ENCODE measurements at regions not wholly inside any gene's neighbourhood (a gene's known extent, or its start where the extent isn't known, plus 50 kb on each side); places are given as distances from the start of the nearest gene placed in this dataset.

DNA sequence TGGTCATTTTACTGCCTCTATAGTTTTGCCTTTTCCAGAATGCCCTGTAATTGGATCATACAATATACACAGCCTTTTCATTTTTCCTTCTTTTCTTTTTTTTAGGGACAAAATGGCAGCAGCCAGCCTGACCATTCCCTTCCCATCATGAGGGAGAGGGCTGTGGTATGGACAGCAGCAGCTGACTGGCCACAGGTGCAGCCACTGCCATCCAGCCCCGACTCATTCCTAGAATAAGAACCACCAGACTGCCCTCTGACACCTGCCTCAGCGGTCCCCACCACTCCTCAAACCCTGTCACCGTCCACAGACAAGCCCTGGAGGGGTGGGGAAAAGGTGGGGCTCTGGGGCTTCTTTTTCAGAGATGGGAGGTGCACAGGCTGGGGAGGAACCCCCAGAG, 92.8 kb downstream of the EPDR1 start:
- Histone ChIP-seq H3K9me1 (ENCODE audit: insufficient read depth, low read length) (no peaks in the 10 kb centered on the region), H4K91ac (ENCODE audit: insufficient read depth, low read depth, low read length) (no peak overlapping the region), H4K20me1 (ENCODE audit: insufficient read depth, low read length) (no peaks in the 10 kb centered on the region), H3K56ac (ENCODE audit: extremely low read depth, insufficient read depth, low read length) (no peak overlapping the region), H2AK5ac (ENCODE audit: low read depth, low read length) (no peak overlapping the region), H4K8ac (ENCODE audit: low read depth in 2 of 2, low read length in 2 of 2) (no peak overlapping the region), H2BK20ac (ENCODE audit: low read depth, low read length) (no peak overlapping the region), H3K36me3 (ENCODE audit: control insufficient read depth, insufficient read depth, low read length) (no peaks in the 10 kb centered on the region), H3K9me3 (ENCODE audit: control insufficient read depth, insufficient read depth, low read length) (no peaks in the 10 kb centered on the region), H2AK9ac (replicated peaks; ENCODE audit: low read depth, low read length, poor library complexity) (no peak overlapping the region), H3K27me3 (ENCODE audit: control insufficient read depth, insufficient read depth, low read length) (no peaks in the 10 kb centered on the region), H2AFZ (replicated peaks; ENCODE audit: low read length, poor library complexity) (no peak overlapping the region), H4K5ac (ENCODE audit: low read depth, low read length) (no peak overlapping the region), H3K4me1 (ENCODE audit: control insufficient read depth, insufficient read depth, low read length) (no peaks in the 10 kb centered on the region), H3K23ac (ENCODE audit: low read depth, low read length) (no peak overlapping the region), H2BK120ac (ENCODE audit: low read depth, low read length) (no peak overlapping the region), H3K9ac (ENCODE audit: low read depth, low read length) (no peak overlapping the region), H3K27ac (ENCODE audit: insufficient read depth, low read length) (no peak overlapping the region), H3K79me1 (ENCODE audit: low read depth in 1 of 2, low read length in 2 of 2) (no peaks in the 10 kb centered on the region), H3K18ac (ENCODE audit: low read depth, low read length) (no peak overlapping the region), H2BK5ac (ENCODE audit: low read depth, low read length, poor library complexity, severe bottlenecking) (no peak overlapping the region), H3K4me2 (ENCODE audit: low read depth, low read length) (no peak overlapping the region), H3K14ac (replicated peaks; ENCODE audit: low read depth, low read length) (no peak overlapping the region), H3K4me3 (ENCODE audit: insufficient read depth, low read depth, low read length) (no peak overlapping the region), H2BK15ac (ENCODE audit: low read depth, low read length) (no peak overlapping the region), H3K4ac (ENCODE audit: low read depth, low read length) (no peak overlapping the region)
- ChIA-PET POLR2A (ENCODE audit: unreplicated experiment) (no interaction called here), CTCF (no interaction called here)
- no CpG with 5 or more reads among the region's 3 CpGs for WGBS, 2 experiments (ENCODE audit: extremely low coverage in 2 of 2, insufficient read length in 1 of 2)
- BruUV-seq (replicated peaks), result no TSS peak
- dilution Hi-C loops (cut with HindIII; ENCODE audit: low sequenced_read_pairs, unreplicated experiment) (no loop called here), intact Hi-C loops (cut with micrococcal nuclease) (no loop called here), in situ Hi-C loops (cut with MboI; ENCODE audit: low sequenced_read_pairs) (no loop called here)
- ATAC-seq (ENCODE audit: low read depth) (no peak), DNase-seq (no peak)
- TF ChIP-seq RAD21 (IDR thresholded peaks at IDR 0.05; ENCODE audit: low read length) (no peak), BHLHE40 (IDR thresholded peaks at IDR 0.05; ENCODE audit: low read depth, low read length) (no peak), FOS (IDR thresholded peaks at IDR 0.05; ENCODE audit: low read depth, low read length) (no peak), CHD1 (IDR thresholded peaks at IDR 0.05; ENCODE audit: low read depth, low read length) (no peak), USF2 (IDR thresholded peaks at IDR 0.05; ENCODE audit: low read depth, low read length) (no peak), RCOR1 (IDR thresholded peaks at IDR 0.05; ENCODE audit: insufficient replicate concordance, low read length) (no peak), MXI1 (IDR thresholded peaks at IDR 0.05; ENCODE audit: borderline replicate concordance, low read depth, low read length) (no peak), MAFK (IDR thresholded peaks at IDR 0.05; ENCODE audit: low read depth, low read length) (no peak), NFE2L2 (IDR thresholded peaks at IDR 0.05; ENCODE audit: low read depth, low read length) (no peak), CEBPB (IDR thresholded peaks at IDR 0.05; ENCODE audit: low read depth, low read length) (no peak)
- TF ChIP-seq, protein P1, sequence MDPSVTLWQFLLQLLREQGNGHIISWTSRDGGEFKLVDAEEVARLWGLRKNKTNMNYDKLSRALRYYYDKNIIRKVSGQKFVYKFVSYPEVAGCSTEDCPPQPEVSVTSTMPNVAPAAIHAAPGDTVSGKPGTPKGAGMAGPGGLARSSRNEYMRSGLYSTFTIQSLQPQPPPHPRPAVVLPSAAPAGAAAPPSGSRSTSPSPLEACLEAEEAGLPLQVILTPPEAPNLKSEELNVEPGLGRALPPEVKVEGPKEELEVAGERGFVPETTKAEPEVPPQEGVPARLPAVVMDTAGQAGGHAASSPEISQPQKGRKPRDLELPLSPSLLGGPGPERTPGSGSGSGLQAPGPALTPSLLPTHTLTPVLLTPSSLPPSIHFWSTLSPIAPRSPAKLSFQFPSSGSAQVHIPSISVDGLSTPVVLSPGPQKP (IDR thresholded peaks at IDR 0.05; ENCODE audit: borderline replicate concordance, low read depth, low read length), result no peak

Measured in IMR-90 (cell line).